Panc1 (cell line): ENCODE measurements at regions not wholly inside any gene's neighbourhood (a gene's known extent, or its start where the extent isn't known, plus 50 kb on each side); places are given as distances from the start of the nearest gene placed in this dataset.

Experiments
- ATAC-seq: fragments of 200-7000 bp; cut with Tn5 transposase; 2 replicates; pipeline ENCODE4 v1.9.1; 2020; ENCODE audit warnings: mild to moderate bottlenecking, moderate library complexity
- BruUV-seq: library from RNA; stranded (reverse); fragments of 400-500 nt; replicated peaks from 2 replicates; lab custom pipeline; 2021; lab: Mats Ljungman, UMichigan
- CTCF ChIA-PET: fragments of 300-600 bp; sonication (Branson Sonifier 250); formaldehyde crosslinking; loops from one replicate; lab custom pipeline; 2022; ENCODE audit warnings: antibody characterized with exemption; lab: Charles Lee
- POLR2A ChIA-PET: fragments of 300-600 bp; sonication (Branson Sonifier 250); formaldehyde crosslinking; loops from one replicate; lab custom pipeline; 2022; ENCODE audit warnings: antibody characterized with exemption; lab: Charles Lee
- DNase-seq: peaks from one replicate; pipeline ENCODE4 v3.0.0-alpha.2; 2010; ENCODE audit warnings: low read depth, low spot score
- H3K27ac ChIP-seq: 2 replicates; pipeline ENCODE4 v1.5.1; 2011; ENCODE audit warnings: mild to moderate bottlenecking, low read length, inconsistent platforms
- H3K27me3 ChIP-seq: fragments of 200-500 bp; sonication (Bioruptor generic); 2 replicates; pipeline ENCODE4 v1.6.0; 2014; ENCODE audit warnings: low read length, inconsistent platforms; ENCODE audit not compliant: control insufficient read depth, insufficient read depth
- H3K36me3 ChIP-seq: fragments of 200-500 bp; sonication (Bioruptor generic); 2 replicates; pipeline ENCODE4 v1.5.1; 2014; ENCODE audit warnings: inconsistent platforms, mild to moderate bottlenecking, low read length, moderate library complexity; ENCODE audit not compliant: control insufficient read depth, insufficient read depth
- H3K4me1 ChIP-seq: 2 replicates; pipeline ENCODE4 v1.5.1; 2011; ENCODE audit warnings: inconsistent platforms, mild to moderate bottlenecking, low read length, moderate library complexity; ENCODE audit not compliant: control insufficient read depth, insufficient read depth
- H3K4me3 ChIP-seq, 2 experiments: 2 replicates each; pipeline ENCODE4 v1.5.1; 2011 to 2012; ENCODE audit warnings: low read depth in 2 of 2, low read length in 2 of 2, mild to moderate bottlenecking in 2 of 2, inconsistent platforms in 1 of 2, moderate library complexity in 1 of 2
- H3K9me3 ChIP-seq: fragments of 200-500 bp; sonication (Bioruptor generic); 2 replicates; pipeline ENCODE4 v1.5.1; 2014; ENCODE audit warnings: low read depth, mild to moderate bottlenecking, inconsistent platforms, low read length, moderate library complexity; ENCODE audit not compliant: control insufficient read depth, insufficient read depth
- CTCF ChIP-seq: fragments of 450-650 bp; IDR thresholded peaks from 2 replicates; pipeline ENCODE4 v1.5.1; 2017; ENCODE audit warnings: mild to moderate bottlenecking
- POLR2AphosphoS5 ChIP-seq: IDR thresholded peaks from 2 replicates; pipeline ENCODE4 v1.6.1; 2012; ENCODE audit warnings: mild to moderate bottlenecking, low read depth, low read length, moderate library complexity
- REST ChIP-seq, 2 experiments: IDR thresholded peaks; 2 replicates each; pipeline ENCODE4 v1.6.1; 2011 to 2012; ENCODE audit warnings: low read depth in 2 of 2, control low read depth in 1 of 2, low read length in 1 of 2, mild to moderate bottlenecking in 1 of 2, moderate library complexity in 1 of 2; ENCODE audit not compliant: insufficient read depth in 1 of 2
- SIN3A ChIP-seq: IDR thresholded peaks from 2 replicates; pipeline ENCODE4 v1.6.1; 2012; ENCODE audit warnings: low read depth, mild to moderate bottlenecking, low read length, moderate library complexity, borderline replicate concordance; ENCODE audit not compliant: insufficient read depth
- TCF7L2 ChIP-seq: IDR thresholded peaks from 2 replicates; pipeline ENCODE4 v1.6.1; 2011; ENCODE audit warnings: mild to moderate bottlenecking, low read depth, low read length, inconsistent platforms
- in situ Hi-C: cut with HindIII; loops from 2 replicates; pipeline ENCODE4 v1.10.0; 2016; ENCODE audit warnings: low sequenced_read_pairs, low pct_unique_long_range_greater_than_20kb
- intact Hi-C: fragments of 100-400 bp; cut with micrococcal nuclease; formaldehyde crosslinking; loops from one replicate; pipeline ENCODE4 v1.10.0; 2022; ENCODE audit not compliant: unreplicated experiment

GRCh38 chr7:38112075-38112474 is 66.0 kb upstream of the STARD3NL start:
- ChIA-PET CTCF (no interaction called here), POLR2A (no interaction called here)
- Histone ChIP-seq H3K27ac (no peak overlapping the region), H3K36me3 (no peaks in the 10 kb centered on the region), H3K9me3 (no peaks in the 10 kb centered on the region), H3K4me3 (no peak overlapping the region), H3K27me3 (peaks cover 15% of the 10 kb centered on the region; the same call in 1 of the 2 replicates), H3K4me1 (no peaks in the 10 kb centered on the region)
- intact Hi-C loops, result no loop called here
- DNase-seq, result no peak
- BruUV-seq, result no TSS peak
- in situ Hi-C loops, result no loop called here
- no peak for ATAC-seq
- TF ChIP-seq POLR2AphosphoS5 (no peak), TCF7L2 (no peak), SIN3A (no peak), CTCF (no peak), REST (IDR thresholded peaks at IDR 0.05; ENCODE audit: insufficient read depth in 1 of 2, low read depth in 2 of 2, low read length in 1 of 2) (no peak)

- Histone ChIP-seq H3K4me1 (no peaks in the 10 kb centered on the region), H3K27me3 (peaks cover 2% of the 10 kb centered on the region; the same call in 1 of the 2 replicates), H3K36me3 (no peaks in the 10 kb centered on the region), H3K4me3 (no peak overlapping the region), H3K27ac (no peak overlapping the region), H3K9me3 (no peaks in the 10 kb centered on the region)
- in situ Hi-C loops (no loop called here), intact Hi-C loops (no loop called here)
- POLR2A ChIA-PET, result no interaction called here
- no peak for DNase-seq
- ATAC-seq, result no peak
- CTCF ChIA-PET, result no interaction called here
- no peak for TF ChIP-seq TCF7L2
- no peak for TF ChIP-seq CTCF
- TF ChIP-seq REST (IDR thresholded peaks at IDR 0.05; ENCODE audit: insufficient read depth in 1 of 2, low read depth in 2 of 2, low read length in 1 of 2), result no peak
- no peak for TF ChIP-seq SIN3A
- no TSS peak for BruUV-seq
Observed at GRCh38 chr7:38120076-38120475, 58.0 kb upstream of the STARD3NL start.
